Thyroid gland (tissue), 4 donors: ENCODE measurements at regions not wholly inside any gene's neighbourhood (a gene's known extent, or its start where the extent isn't known, plus 50 kb on each side); places are given as distances from the start of the nearest gene placed in this dataset. TPM values are rescaled to one million over a fixed set of nuclear protein-coding genes. Genes with fewer than 3 reads are reported as not detected.
"Not testable (repeated sequence)": the region's sequence is repeated elsewhere in the genome, so short reads cannot be mapped to it uniquely, and the experiment has no call there.

Experiments used
- DNase-seq, 2 donors: peaks; one replicate each; pipeline ENCODE4 v3.0.0-alpha.2; 2019
- H3K27ac ChIP-seq, 3 donors: fragments of 200-600 bp; sonication (generic); 1 replicate in 2 of 3; 2 replicates in 1 of 3; pipeline ENCODE4 v1.5.1; 2016 to 2019; ENCODE audit warnings: mild to moderate bottlenecking in 1 of 3, moderate library complexity in 1 of 3
- H3K27me3 ChIP-seq: fragments of 200-600 bp; sonication (generic); one replicate; pipeline ENCODE4 v1.5.1; 2019
- H3K36me3 ChIP-seq, 2 donors: fragments of 200-600 bp; sonication (generic); one replicate each; pipeline ENCODE4 v1.5.1; 2016 to 2019
- H3K4me1 ChIP-seq, 2 donors: fragments of 200-600 bp; sonication (generic); one replicate each; pipeline ENCODE4 v1.5.1; 2017 to 2019
- H3K4me3 ChIP-seq, 3 donors: fragments of 200-600 bp; sonication (generic); replicated peaks in 1 of 3; 1 replicate in 2 of 3; 2 replicates in 1 of 3; pipeline ENCODE4 v1.5.1; 2016; ENCODE audit warnings: mild to moderate bottlenecking in 1 of 3
- H3K9me3 ChIP-seq: fragments of 200-600 bp; sonication (generic); one replicate; pipeline ENCODE4 v1.5.1; 2017
- POLR2A ChIP-seq, 2 donors: fragments of 450-650 bp; IDR thresholded peaks; one replicate each; pipeline ENCODE4 v1.6.1; 2017; ENCODE audit warnings: antibody characterized with exemption in 2 of 2, mild to moderate bottlenecking in 2 of 2, moderate library complexity in 1 of 2
- WGBS, 2 donors: methylation state at CpG; one replicate each; pipeline ENCODE4 v1.1.5; 2017; 5-methylcytosine and 5-hydroxymethylcytosine counted together
- intact Hi-C: fragments of 100-400 bp; cut with DNase I; formaldehyde crosslinking; loops from one replicate; pipeline ENCODE4 v1.15.1; 2023
- small RNA-seq: library from RNA; depleted of rRNA; stranded (forward); fragments of <200 nt; gene quantifications from one replicate; pipeline ENCODE3, GENCODE V24; 2016

DNA sequence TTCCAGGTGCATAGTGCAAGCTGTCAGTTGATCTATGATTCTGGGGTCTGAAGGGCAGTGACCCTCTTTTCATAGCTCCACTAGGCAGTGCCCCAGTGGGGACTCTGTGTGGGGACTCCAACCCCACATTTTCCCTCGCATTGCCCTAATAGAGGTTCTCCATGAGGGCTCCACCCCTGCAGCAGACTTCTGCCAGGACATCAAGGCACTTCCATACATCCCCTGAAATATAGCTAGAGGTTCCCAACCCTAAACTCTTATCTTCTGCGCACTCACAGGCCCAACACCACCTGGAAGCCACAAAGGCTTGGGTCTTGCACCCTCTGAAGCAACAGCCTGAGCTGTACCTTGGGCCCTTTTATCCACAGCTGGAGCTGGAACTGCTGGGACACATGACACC, 65.7 kb upstream of the PKN2 start:
- Histone ChIP-seq H3K4me1 (no peaks in the 10 kb centered on the region), H3K27me3 (no peaks in the 10 kb centered on the region), H3K9me3 (no peaks in the 10 kb centered on the region), H3K36me3 (no peaks in the 10 kb centered on the region), H3K4me3 (no peak overlapping the region), H3K27ac (no peak overlapping the region)
- TF ChIP-seq POLR2A (IDR thresholded peaks at IDR 0.05) = no peak
- WGBS, 2 donors = 83 to 97% methylated on average over 1 to 2 of the region's 2 CpGs
- no peak for DNase-seq
- intact Hi-C loops = no loop called here

DNA sequence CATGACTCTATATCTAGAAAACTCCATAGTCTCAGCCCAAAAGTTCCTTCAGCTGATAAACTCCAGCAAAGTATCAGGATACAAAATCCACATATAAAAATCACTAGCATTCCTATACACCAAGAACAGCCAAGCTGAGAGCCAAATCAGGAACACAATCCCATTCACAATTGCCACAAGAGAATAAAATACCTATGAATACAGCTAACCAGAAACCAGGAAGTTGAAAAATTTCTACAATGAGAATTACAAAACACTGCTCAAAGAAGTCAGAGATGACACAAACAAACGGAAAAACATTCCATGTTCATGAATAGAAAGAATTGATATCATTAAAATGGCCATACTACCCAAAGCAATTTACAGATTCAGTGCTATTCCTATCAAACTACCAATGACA, 61.0 kb upstream of the PKN2 start:
- H3K4me3 ChIP-seq, DNase-seq, H3K27me3 ChIP-seq, intact Hi-C loops, H3K36me3 ChIP-seq, H3K9me3 ChIP-seq, H3K4me1 ChIP-seq, H3K27ac ChIP-seq: not testable (repeated sequence)
- WGBS, 2 donors = 70 to 85% methylated on average over 1 of the region's 1 CpG

Small RNA genes in the stretch of these regions (small RNA-seq; reads per million reads assigned to genes)
- gene AL049861.1 = not detected
- gene RF02271 = not detected
- not detected for gene RN7SL583P
- gene RNA5SP52 = 0.28 reads per million
